IPS-20b (cell line): ENCODE measurements at regions not wholly inside any gene's neighbourhood (a gene's known extent, or its start where the extent isn't known, plus 50 kb on each side); places are given as distances from the start of the nearest gene placed in this dataset.

Experiments used
- H3K27ac ChIP-seq: one replicate; pipeline ENCODE4 v1.5.1; 2013; ENCODE audit warnings: low read length
- H3K27me3 ChIP-seq: 2 replicates; pipeline ENCODE4 v1.6.1; 2013; ENCODE audit warnings: mild to moderate bottlenecking, low read length, inconsistent platforms; ENCODE audit not compliant: insufficient read depth
- H3K36me3 ChIP-seq: 2 replicates; pipeline ENCODE4 v1.6.1; 2013; ENCODE audit warnings: low read depth, mild to moderate bottlenecking, inconsistent platforms, low read length, moderate library complexity; ENCODE audit not compliant: insufficient read depth
- H3K4me1 ChIP-seq: 2 replicates; pipeline ENCODE4 v1.6.1; 2013; ENCODE audit warnings: mild to moderate bottlenecking, control low read depth, inconsistent platforms, low read length, moderate library complexity; ENCODE audit not compliant: insufficient read depth
- H3K4me3 ChIP-seq: 2 replicates; pipeline ENCODE4 v1.5.1; 2013; ENCODE audit warnings: mild to moderate bottlenecking, low read length, inconsistent platforms
- H3K9ac ChIP-seq: 2 replicates; pipeline ENCODE4 v1.6.1; 2013; ENCODE audit warnings: low read depth, mild to moderate bottlenecking, inconsistent platforms, low read length, moderate library complexity
- H3K9me3 ChIP-seq: 2 replicates; pipeline ENCODE4 v1.6.1; 2013; ENCODE audit warnings: mild to moderate bottlenecking, low read depth, low read length, inconsistent platforms; ENCODE audit not compliant: insufficient read depth

- Histone ChIP-seq H3K27me3 (no peaks in the 10 kb centered on the region), H3K9me3 (no peaks in the 10 kb centered on the region; the same call in 1 of the 2 replicates), H3K4me1 (no peaks in the 10 kb centered on the region; the same call in 1 of the 2 replicates), H3K36me3 (no peaks in the 10 kb centered on the region), H3K4me3 (no peak overlapping the region), H3K9ac (no peak overlapping the region), H3K27ac (no peak overlapping the region)
Measured at GRCh38 chr18:1392865-1393734, 488.4 kb downstream of the ADCYAP1 start.

GRCh38 chr18:1393929-1394328 lies 489.3 kb downstream of the ADCYAP1 start:
- no peaks in the 10 kb centered on the region for H3K27me3 ChIP-seq
- no peak overlapping the region for H3K27ac ChIP-seq
- H3K4me3 ChIP-seq = no peak overlapping the region
- H3K9ac ChIP-seq = no peak overlapping the region
- H3K4me1 ChIP-seq = no peaks in the 10 kb centered on the region; the same call in 1 of the 2 replicates
- no peaks in the 10 kb centered on the region; the same call in 1 of the 2 replicates for H3K9me3 ChIP-seq
- no peaks in the 10 kb centered on the region for H3K36me3 ChIP-seq

DNA sequence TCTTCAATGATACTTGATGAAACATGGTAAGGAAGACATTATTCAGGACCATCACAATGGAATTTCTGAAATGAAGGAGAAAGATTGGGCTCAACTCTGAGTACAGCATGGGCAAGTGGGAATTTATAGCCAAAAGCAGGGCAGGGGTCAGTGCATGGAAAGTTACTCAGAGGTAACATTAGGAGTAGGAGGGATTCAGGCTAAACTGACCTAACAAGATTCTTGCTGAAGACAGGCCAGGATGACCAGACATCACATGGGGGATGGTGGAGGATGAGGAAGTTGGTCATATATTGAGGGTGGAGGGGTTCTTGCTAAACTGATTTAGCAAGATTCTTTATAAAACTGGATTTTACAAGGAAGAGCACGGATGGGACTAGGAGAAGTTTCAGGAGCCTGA lies 489.8 kb downstream of the ADCYAP1 start:
- no peaks in the 10 kb centered on the region for H3K36me3 ChIP-seq
- no peaks in the 10 kb centered on the region; the same call in 1 of the 2 replicates for H3K4me1 ChIP-seq
- no peaks in the 10 kb centered on the region; the same call in 1 of the 2 replicates for H3K9me3 ChIP-seq
- H3K9ac ChIP-seq = no peak overlapping the region
- H3K4me3 ChIP-seq = no peak overlapping the region
- no peaks in the 10 kb centered on the region for H3K27me3 ChIP-seq
- no peak overlapping the region for H3K27ac ChIP-seq

DNA sequence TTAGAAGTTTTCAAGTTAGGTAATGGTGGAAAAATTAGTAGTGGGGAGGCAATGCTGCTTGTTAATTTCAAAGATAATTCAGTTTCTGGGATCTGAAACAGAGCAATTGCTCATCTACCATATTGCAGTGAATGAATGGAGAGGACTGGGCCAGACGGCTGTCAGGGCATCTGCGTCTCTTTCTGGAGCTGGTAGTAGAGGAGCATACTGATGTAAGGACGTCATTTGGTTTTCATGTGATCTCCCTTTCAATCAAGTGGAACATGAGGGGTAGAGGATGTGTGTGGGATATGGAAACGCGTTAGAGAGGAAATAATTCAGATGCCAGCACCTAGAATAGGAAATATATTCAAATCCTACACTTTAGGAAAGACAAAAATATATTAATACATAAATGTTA lies 490.3 kb downstream of the ADCYAP1 start:
- Histone ChIP-seq H3K9me3 (no peaks in the 10 kb centered on the region; the same call in 1 of the 2 replicates), H3K9ac (no peak overlapping the region), H3K27ac (no peak overlapping the region), H3K27me3 (no peaks in the 10 kb centered on the region), H3K4me1 (no peaks in the 10 kb centered on the region; the same call in 1 of the 2 replicates), H3K4me3 (no peak overlapping the region), H3K36me3 (no peaks in the 10 kb centered on the region)

- H3K9ac ChIP-seq = no peak overlapping the region
- no peaks in the 10 kb centered on the region for H3K36me3 ChIP-seq
- H3K9me3 ChIP-seq = no peaks in the 10 kb centered on the region
- no peaks in the 10 kb centered on the region for H3K27me3 ChIP-seq
- no peak overlapping the region for H3K4me3 ChIP-seq
- H3K27ac ChIP-seq = no peak overlapping the region
- no peaks in the 10 kb centered on the region for H3K4me1 ChIP-seq
Measured at GRCh38 chr18:1408376-1408775, 503.7 kb downstream of the ADCYAP1 start.

DNA sequence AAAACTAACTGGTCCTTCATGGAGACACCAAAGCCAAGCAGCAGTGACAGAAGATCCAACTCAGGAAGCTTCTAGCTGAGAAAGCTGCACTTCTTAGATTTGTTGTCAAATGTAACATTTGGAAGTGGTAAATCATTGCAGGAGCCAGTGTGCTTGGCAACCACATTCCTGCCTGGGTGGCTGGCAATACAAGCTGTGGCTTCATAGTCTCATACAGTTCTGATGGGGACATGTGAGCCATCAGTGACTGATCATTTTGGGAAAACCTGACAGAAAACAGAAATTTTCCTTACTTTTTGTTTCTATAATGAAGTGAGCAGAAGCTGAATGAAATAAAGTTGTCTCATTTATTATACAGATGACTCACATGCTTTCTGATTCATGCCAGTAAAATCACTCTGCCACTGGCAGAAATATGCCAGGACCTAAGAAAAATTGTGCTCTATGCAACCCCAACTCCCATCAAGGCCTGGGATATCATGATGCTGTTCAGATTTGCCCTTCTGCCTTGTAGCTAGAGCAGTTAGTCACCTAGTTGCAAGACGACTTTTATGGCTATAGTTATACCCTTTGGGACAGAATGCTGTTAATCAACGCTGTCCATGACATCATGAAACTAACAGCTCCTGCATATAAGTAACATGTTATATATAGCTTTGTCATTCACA lies 508.1 kb downstream of the ADCYAP1 start:
- H3K4me1 ChIP-seq = no peaks in the 10 kb centered on the region
- H3K27ac ChIP-seq = no peak overlapping the region
- no peaks in the 10 kb centered on the region for H3K27me3 ChIP-seq
- no peak overlapping the region for H3K9ac ChIP-seq
- H3K4me3 ChIP-seq = no peak overlapping the region
- H3K9me3 ChIP-seq = no peaks in the 10 kb centered on the region
- H3K36me3 ChIP-seq = no peaks in the 10 kb centered on the region

DNA sequence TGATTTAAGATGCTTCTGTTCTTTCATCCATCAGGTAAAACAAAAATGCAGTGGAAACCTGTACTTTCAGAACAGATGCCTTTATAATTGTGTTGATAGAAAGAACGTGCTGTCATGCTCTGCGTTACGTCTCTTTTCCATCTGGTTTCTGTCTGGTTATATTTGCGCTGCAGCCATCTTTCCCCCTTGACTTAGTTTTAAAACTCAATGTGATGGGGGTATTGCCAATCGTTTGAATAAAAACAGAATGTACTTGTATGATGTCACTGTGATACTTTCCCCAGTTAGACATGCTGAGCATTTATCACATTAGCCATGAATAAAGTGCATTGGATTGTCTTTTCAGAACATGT lies 508.6 kb downstream of the ADCYAP1 start:
- no peaks in the 10 kb centered on the region for H3K27me3 ChIP-seq

DNA sequence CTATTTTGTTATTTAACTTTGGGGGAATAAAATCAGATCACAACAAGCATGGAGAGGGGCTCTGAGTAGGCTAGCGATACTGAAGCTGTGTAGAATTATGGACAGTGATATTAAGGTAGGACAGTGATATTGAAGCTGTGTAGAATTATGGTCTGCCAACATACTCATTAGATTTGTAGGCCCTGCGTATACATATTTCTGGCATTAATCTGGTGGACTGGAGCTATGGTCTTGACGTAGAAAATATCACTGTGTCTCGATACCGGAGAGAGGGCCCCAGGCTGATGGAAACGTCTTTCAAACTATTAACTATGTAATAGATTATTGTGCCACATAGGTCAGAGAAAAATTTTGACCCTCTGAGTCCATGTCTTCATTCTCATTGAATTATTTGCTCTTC lies 511.4 kb downstream of the ADCYAP1 start:
- Histone ChIP-seq H3K4me3 (no peak overlapping the region), H3K9ac (no peak overlapping the region), H3K4me1 (no peaks in the 10 kb centered on the region), H3K27ac (no peak overlapping the region), H3K9me3 (no peaks in the 10 kb centered on the region), H3K36me3 (no peaks in the 10 kb centered on the region), H3K27me3 (no peaks in the 10 kb centered on the region)

More for the DNA sequence above, 508.6 kb downstream of the ADCYAP1 start:
- Histone ChIP-seq H3K36me3 (no peaks in the 10 kb centered on the region), H3K9me3 (no peaks in the 10 kb centered on the region), H3K27ac (no peak overlapping the region), H3K4me3 (no peak overlapping the region), H3K9ac (no peak overlapping the region), H3K4me1 (no peaks in the 10 kb centered on the region)

GRCh38 chr18:1421502-1421901 lies 516.8 kb downstream of the ADCYAP1 start:
- Histone ChIP-seq H3K9ac (no peak overlapping the region), H3K36me3 (no peaks in the 10 kb centered on the region), H3K4me1 (no peaks in the 10 kb centered on the region), H3K27me3 (no peaks in the 10 kb centered on the region), H3K9me3 (no peaks in the 10 kb centered on the region), H3K4me3 (no peak overlapping the region), H3K27ac (no peak overlapping the region)

DNA sequence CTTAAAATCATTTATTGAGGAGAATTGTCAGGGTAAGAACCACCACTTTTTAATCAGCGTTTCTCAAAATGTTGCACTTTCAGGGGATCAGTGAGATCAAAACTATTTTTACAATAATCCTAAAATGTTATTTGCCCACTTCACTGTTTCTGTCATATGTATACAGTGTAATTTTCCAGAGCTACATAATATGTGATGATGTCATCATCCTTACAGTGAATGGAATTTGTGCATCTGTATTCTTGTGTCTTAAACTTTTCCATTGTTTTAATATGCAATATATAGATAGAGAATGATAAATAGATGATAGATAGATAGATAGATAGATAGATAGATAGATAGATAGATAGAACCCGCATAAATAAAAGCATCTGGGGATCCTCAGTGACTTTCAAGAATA lies 518.0 kb downstream of the ADCYAP1 start:
- no peaks in the 10 kb centered on the region for H3K36me3 ChIP-seq
- H3K27ac ChIP-seq = no peak overlapping the region

DNA sequence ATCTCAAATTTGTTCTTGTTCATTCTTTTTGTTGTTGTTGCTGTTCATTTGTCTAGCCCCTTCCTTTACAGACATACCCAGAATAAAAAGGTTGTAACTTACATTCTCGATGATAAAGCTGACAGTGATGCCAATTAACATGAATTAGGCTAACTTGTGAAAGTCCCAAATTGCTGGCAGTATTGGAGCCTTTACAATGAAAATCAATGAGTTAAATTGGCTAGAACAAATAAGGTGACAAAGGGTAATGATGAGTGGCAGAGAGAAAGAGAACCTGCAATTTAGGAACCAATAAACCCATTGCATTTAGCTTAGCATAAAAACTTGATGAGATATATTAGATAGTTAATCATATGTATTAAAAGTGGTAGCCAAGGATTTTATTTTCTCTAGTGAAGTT lies 521.0 kb downstream of the ADCYAP1 start:
- Histone ChIP-seq H3K4me1 (no peaks in the 10 kb centered on the region), H3K27me3 (no peaks in the 10 kb centered on the region), H3K4me3 (no peak overlapping the region), H3K9ac (no peak overlapping the region), H3K36me3 (no peaks in the 10 kb centered on the region), H3K27ac (no peak overlapping the region), H3K9me3 (no peaks in the 10 kb centered on the region)

More for the DNA sequence above, 518.0 kb downstream of the ADCYAP1 start:
- Histone ChIP-seq H3K4me3 (no peak overlapping the region), H3K4me1 (no peaks in the 10 kb centered on the region), H3K27me3 (no peaks in the 10 kb centered on the region), H3K9ac (no peak overlapping the region), H3K9me3 (no peaks in the 10 kb centered on the region)

- no peak overlapping the region for H3K9ac ChIP-seq
- H3K9me3 ChIP-seq = no peaks in the 10 kb centered on the region
- no peaks in the 10 kb centered on the region for H3K36me3 ChIP-seq
- peaks cover 4% of the 10 kb centered on the region; the same call in 1 of the 2 replicates for H3K4me1 ChIP-seq
- H3K27me3 ChIP-seq = no peaks in the 10 kb centered on the region
- H3K4me3 ChIP-seq = no peak overlapping the region
- no peak overlapping the region for H3K27ac ChIP-seq
Measured at GRCh38 chr18:1435487-1435886, 530.8 kb downstream of the ADCYAP1 start.
